Embryonic facial prominence (tissue), 1 donor: ENCODE measurements at regions not wholly inside any gene's neighbourhood (a gene's known extent, or its start where the extent isn't known, plus 50 kb on each side); places are given as distances from the start of the nearest gene placed in this dataset.

Experiments
- DNase-seq: peaks from one replicate; pipeline ENCODE4 v3.0.0-alpha.2; 2016; ENCODE audit errors: extremely low spot score

DNA sequence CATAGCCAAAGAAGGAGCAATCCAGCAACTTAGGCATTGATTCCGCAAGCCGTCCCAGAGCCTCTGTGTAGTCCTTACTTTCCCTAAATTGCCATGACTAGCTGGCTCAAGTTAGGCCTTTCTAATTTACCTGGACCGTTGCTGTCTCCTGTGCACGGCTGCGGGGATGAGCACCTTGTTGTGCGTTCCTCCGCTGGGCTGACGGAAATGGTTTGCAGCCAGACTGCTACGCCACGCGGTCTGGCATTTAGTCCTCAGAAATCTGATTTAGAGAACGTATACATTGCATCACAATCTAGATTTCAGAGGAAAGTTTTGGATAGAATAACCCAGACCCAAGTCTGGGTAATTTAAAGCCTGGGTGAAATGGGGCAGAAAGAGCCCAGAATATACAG lies 133.2 kb upstream of the ARHGAP5 start:
- DNase-seq = no peak

DNA sequence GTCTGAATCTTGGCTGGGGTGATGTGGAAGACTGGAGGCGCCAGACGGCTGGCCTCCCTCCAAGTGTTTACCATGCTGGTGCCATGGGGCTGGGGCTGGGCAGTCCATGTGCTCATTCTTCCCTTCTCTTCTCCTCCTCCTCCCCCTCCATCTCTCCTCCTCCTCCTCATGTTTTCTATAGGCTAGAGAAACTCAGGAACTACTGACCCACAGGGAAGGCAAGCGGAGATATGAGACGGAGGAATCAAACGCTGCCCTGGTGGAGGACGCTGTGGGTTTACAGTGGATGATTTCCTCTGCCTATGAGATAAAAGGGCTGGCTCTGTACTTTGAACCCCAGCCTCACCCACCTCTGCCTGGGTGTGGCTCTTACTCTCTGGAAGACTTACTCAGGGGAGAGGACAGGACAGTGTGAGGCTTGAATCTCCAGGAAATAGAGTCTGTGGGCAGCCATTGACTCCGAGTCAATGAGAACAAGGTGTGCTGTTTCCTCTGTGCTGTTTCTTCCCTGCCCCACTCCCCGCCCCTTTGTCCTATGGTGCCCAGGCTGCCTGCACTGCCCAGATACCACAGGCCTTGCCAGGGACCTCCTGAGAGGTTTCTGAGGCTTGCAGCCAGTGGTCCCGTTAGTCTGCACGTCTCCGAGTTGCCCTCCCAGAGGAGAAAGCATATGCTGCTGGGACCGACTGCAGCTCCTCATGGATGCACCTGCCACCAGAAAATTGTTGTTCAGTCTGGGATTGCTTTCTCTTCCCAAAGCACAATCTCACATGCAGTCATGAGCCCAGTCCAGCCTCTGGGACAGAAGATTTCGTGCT lies 132.6 kb upstream of the ARHGAP5 start:
- DNase-seq = no peak

DNA sequence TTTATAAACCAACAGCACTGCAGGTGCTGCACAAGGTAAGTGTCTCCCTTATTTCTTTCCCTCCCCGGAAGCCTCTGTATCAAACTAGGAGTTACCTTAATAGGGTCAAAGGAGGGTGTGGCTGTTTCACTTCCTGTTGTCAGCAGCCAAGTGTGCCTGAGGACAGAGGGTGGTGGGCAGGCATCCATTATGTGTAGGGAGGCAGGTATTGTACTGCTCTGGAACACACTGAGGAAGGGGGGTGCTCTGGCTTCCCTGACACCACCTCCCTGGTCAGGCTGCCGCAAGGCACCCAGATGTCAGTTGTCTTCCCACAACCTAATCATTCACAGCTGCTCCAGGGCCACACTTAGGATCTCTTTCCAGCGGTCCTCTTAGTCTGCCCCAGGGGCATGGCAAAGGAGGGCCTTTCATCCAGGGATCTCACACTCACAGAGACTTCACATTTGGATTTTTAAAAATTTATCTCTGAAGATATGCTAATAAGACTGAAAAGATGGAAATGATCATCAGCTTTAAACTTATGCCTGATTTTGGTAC lies 132.0 kb upstream of the ARHGAP5 start:
- DNase-seq = no peak

DNA sequence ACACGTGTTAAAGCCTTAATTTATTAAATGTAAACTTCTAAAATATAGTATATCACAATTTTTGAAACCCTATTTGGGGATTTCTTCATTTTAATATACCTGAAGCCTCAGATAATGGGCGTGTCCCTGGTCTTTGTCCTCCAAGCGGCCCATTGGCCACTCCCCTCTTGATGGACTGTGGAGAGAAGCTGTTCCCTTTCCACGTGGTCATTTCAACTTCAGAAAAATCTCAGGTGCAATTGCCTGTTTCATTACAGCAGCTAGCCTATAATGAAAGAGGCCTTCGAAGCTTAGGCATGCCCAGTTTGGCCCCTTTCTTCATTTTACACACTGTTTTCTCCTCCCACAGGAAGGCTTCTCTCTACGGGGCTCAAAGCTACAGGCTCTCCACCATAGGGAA lies 131.4 kb upstream of the ARHGAP5 start:
- DNase-seq = no peak

DNA sequence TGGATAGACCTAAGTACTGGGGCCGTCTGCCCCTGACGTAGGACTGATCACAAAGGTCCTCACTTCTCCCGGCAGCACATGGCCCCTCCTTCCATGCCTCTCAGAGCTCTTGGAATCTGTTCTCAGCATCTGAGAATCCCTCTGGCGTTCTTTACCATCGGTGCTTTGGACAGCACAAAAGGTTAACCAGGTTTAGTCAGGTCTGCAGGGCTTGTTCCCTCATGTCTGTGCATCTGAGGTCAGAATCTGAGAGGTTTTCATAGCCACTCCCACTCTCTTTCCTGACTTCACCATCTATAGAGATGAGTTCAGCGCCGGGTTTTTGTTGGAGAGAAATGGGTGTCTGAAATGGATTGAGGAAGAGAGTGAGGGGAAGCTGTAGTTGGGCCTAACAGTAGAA lies 130.0 kb upstream of the ARHGAP5 start:
- DNase-seq = no peak

DNA sequence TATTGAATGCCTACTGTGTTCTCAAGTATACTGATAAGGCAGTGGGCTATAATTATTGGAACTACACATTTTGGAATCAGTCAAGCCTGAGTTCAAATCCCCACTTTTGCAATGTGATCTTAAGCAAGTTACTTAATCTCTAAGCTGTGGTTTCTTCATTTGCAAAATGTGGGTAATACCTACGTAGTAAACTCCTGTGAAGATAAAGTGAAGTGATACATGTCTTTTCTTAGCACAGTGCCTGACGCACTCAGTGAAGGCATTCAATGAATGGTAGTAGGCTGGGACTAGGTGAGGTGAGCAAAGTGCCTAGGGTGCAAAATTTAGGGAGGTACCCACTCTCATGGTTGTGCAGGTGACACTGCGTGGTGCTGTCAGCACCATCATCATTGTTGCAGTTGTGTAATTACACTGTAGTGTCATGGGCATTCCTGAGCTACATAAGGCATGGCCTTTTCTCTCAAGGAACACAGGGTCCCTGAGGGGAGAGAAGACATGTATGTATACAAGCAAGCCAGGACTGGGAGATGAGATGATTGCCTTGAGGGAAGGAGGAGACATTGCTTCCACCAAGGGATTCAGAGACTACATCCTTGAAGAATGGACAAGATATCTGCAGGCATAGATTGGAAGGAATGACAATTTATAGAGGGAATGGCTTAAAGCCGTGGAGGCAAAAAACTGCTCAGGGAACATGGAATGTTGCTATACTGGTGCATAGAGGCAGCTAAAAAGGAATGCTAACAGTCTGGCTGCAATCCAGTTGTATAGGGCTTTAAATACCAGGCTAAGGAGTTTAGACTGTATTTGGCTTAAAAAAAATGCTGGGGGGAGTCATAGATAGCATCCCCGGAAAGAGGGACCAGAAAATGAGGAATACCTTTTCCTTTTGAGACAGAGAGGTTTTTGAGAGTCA lies 129.2 kb upstream of the ARHGAP5 start:
- DNase-seq = no peak

DNA sequence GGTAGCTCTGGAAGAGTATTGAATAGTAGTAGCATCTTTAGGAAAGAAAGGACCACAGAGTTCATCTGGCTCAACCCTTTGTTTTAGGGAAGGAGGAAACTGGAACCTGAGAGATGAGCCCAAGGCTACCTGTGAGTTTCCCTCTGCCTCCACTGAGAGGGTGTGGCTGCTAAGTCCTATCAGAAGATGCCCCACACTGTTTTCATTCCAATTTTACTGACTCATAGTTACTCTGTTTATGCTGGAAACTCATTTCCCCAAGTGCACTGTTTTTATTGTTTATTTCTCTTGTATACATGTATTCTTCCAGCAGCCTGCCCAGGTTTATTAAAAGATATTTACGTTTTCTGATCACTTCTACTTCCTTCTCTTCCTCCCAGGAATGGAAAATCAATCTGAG lies 127.4 kb upstream of the ARHGAP5 start:
- DNase-seq = no peak

DNA sequence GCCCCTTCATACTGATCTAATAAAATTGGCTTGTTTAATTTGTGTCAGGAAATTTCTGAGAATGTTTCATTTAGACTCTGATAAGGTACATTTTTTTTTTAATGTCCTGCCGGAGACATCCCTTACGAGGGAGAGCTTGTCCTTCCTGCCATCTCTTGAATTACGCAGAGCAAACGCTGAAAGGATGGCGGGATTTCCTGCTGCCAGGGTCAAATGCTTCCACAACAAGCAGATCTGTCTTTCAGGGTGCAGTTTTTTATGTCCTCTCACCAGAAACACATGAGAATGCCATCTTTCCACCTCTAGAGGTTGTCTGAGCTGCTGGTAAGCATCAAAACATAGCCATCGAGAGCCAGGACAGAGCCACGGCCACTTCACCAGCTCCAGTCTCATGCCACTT lies 126.8 kb upstream of the ARHGAP5 start:
- no peak for DNase-seq

DNA sequence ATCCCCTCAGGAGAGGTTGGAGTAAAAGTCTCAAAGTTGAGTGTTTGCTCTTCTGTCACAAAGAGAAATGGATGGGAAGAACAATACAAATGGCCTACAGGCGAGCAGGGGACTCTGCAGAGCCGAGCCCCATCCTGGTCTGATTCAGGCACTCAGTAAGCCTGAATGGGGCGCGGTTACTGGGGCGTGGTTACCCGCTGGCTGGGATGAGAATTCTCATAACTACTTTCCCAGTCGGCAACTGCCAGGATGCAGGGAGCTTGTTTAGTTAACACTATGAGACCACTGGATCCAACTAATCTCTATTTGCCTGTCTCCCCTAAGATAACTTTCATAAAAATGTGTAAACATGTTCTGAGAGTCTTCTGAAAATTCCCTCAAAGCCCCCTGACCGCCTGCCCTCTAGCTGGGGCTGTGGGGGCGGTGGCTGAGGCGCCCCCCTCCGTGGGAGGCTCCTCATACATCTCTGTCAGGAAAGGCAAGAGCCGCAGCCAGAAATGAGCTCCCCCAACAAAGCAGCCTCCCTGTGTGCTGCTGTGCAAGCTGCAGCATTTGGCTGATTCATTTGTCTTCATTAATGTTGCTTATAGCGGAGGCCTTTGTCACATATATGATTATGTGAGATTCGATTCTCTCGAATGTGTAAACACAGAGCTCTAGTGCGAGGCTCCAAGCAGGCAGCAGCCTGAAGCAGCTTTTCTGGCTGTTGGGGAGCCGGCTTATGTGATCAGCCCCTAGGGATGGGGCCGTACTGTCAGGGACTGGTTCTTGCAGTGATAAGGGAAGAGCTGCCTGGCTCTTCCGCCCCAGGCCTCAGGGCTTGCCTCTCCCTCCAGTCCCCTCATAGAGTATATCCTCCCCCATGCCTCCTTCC lies 126.1 kb upstream of the ARHGAP5 start:
- no peak for DNase-seq

DNA sequence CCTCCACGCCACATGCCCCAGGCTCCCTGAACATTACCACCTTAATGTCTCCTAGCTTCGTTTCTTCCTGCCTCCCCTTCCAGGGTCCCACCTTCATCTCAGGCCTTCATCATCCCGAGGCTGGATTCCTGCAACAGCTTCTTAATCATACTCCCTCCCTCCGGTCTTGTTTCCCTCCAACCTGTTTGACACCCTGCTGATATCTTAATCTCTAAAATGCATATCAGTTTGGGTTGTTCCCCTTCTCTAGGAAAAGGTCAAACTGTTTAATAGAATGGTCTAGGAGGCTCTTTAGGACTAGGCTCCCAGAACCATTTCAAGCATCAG lies 125.5 kb upstream of the ARHGAP5 start:
- no peak for DNase-seq

DNA sequence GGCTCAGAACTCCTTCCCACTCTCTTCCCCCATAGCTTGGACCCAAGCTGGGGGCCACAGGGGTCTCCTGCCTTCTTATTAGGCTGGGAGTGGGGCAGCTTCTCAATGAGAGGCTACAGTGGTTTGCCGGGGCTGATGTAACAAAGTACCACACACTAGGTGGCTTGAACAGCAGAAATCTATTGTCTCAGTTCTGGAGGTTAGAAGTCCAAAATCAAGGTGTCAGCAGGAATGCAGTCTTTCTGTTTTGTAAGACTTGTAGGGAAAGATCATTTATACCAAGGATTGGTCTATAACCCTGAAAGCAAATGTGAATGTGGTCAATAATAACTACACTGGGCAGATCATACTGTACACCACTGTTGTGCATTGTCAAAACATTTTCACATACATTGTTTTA lies 124.5 kb upstream of the ARHGAP5 start:
- DNase-seq = no peak

DNA sequence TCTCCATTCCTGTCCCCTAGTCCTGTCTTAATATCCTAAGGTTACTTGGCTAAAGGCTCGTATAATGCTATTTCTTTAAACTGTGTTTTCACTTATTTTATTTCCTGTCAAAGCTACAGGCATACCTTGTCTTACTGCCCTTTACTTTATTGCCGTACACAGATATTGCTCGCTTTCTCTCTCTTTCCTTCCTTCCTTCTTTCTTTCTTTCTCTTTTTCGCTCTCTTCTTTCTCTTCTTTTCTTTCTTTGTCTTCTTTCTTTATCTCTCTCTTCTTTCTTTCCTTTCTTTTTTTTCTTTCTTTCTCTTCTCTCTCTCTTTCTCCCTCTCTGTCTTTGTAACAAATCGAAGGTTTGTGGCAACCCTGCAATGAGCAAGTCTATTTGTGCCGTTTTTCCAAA lies 123.9 kb upstream of the ARHGAP5 start:
- DNase-seq = no peak

DNA sequence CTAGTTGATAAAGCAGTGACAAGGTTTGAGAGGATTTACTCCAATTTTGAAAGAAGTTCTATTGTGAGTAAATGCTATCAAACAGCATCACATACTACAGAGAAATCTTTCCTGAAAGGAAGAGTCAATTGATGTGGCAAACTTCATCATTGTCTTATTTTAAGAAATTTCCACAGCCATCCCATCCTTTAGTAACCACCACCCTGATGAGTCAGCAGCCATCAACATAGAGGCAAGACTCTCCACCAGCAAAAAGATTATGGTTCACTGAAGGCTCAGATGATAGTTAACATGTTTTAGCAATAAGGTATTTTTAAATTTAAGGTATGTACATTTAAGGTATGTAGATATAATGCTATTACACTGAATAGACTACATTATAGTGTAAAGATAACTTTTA lies 122.1 kb upstream of the ARHGAP5 start:
- DNase-seq = no peak

DNA sequence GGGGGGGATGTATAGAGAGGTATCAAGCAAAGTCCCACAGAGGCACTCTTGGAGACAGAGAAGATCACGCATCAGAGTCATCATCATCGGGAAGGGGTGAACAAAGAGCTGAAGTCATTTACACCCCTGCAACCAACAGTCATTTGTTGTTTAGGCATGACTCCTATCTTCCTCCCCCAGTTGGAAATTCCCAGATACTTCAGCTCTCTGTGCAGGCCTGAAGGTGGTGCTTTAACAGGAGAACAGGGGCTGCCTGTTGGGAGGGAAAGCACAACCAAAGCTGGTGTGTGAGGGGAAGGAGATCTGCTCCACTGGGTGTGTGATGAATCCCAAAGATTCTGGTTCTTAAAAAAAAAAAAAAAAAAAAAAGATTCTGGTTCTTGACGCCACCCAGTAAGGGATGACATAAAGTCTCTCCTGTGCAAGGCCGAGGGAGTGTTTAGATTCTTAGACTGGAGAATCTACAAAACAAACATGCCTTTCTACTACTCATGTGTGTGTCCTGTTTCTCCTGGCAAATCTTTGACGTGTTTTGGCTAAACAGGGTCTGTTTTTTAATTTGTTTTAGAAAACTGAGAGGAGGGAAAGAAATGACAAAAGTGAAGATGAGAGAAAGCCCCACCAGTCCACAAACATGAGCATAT lies 121.0 kb upstream of the ARHGAP5 start:
- no peak for DNase-seq

DNA sequence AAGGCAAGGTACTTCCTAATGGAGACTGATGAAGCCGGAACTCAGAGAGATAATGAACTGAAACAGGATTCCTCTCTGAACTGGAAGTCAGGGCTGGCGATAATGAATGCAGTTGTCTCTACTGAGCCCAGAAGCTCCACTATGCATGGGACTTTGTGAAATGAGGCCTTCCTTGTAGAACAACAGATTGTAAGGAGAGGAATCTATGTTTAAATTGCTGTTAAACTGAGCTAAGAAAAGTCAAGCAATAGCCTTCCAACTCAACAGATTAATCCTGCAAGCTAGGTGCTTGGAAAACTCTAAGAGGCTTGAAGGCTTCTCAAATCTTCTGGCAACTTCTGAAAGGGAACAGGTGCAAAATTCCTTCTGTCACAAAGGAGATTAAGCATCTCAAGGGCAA lies 119.5 kb upstream of the ARHGAP5 start:
- no peak for DNase-seq

DNA sequence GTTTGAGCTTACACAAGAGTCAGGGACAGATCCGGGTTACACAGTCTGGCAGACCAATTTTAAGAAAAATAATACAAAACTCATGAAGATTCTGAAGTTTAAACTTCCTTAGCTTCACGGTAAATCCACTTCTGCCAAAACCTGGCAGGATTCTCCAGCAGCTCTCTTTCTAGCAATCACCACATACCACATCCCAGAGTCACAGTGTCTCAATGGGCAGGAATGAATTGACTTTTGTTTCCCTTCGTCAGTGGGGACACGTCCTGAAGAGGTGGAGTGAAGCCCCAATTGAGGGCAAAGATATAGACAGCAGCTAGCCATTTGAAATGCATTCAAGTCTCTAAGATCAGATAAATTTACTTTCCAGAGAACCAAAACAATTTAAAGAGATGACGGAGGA lies 117.1 kb upstream of the ARHGAP5 start:
- DNase-seq = no peak

DNA sequence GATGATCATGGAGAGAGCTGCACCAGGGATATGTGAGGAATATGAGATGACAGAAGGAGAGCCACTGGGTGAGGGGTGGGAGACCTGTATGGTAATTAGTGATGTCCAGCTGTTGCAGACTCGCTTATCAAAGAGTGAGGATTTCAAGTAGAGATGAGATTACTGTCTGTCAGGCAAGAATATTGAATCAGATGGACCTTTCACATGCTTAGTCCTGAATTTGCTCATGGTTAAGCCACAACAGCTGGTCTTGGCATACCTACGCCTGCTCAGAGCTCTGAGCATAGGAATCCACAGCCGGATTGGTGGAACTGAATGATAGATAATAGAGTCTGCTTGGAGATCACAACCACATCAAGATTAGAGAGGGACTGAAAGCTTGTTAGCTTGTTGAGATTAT lies 115.2 kb upstream of the ARHGAP5 start:
- DNase-seq = no peak

DNA sequence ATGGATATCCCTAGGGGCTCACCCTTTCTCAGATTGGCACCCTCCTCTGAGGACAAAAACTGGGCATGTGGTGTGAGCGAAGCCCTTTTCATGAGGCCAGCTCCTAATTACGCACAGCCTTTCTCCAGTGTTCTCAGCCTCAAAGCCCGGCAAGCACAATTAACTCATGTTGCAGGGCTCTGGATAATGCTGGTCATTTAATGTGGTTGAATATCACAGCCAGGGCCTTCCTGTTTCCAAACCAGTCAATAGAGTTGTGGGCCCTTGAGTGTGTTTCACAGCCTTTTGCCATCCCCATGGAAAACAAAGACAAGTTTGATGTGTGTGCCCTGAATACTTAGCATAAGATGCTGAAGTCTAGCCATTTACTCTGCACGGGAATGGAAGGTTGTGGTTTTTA lies 114.2 kb upstream of the ARHGAP5 start:
- no peak for DNase-seq

DNA sequence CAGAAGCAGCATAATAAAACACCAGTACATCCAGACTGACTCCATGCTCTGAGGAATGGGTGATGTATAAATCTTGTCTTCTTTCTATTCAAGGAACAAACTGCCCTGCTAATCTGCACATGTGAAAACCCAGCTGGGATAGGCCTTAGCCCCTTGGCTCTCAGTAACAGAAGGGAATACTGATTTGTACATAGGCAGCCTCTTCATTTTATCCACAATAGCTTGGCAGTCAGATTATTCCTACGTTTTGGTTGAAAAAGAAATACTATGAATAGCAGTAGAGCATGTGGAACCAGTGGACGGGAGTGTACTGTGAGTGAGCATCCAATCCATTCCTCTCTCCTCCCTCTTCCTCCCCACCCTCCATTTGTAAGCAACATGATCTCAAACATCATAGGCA lies 113.5 kb upstream of the ARHGAP5 start:
- no peak for DNase-seq

DNA sequence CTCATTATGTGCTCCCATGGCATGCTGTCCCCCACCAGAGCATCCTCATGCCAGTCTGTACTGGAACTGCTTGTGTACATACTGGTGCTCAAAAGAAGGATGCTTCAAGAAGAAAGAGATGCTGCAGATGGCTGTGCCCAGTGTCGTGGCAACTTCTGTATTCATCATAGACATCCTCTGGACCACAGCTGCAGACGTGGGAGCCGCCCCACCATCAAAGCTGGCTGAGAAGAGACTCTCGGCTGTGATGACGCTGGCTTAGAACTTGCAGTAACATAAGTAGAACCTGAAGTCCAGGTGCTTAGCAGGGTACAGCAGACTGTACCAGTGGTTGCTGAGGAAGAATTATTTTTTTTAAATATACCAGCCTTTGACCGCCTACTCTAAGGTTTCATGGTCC lies 112.6 kb upstream of the ARHGAP5 start:
- DNase-seq = no peak

DNA sequence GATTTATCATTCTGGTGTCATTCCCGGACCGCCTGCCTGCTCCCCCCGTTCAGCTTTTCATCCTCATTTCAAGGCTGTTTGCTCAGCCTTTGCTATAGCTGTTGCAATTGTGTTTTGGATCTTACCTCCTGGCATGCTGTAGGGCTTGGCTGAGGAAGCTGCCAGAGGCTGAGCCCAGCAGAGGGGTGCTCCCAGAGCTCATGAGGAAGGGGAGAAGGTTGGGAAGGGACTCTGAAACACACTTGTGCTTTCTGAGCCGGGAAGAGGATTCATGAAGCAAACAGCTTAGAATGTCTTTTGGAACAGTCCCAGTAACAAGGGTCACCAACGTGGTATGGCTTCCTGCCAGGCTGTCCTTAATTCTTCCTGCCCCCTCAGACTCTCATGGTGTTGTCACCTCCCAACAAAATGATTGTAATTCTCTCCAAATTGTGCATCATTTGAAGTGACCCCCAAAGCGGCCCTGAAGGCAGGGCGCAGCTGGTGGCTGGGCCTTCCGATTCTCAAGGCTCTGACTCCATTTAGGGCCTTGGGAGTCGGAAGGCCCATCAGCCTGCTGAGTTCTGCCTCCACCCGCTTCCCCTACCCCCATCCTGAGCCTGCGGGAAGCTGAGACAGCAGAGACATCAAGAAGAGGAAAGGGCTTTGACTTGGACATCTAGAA lies 111.9 kb upstream of the ARHGAP5 start:
- no peak for DNase-seq
